ENCODE measurements at regions not wholly inside any gene's neighbourhood (a gene's known extent, or its start where the extent isn't known, plus 50 kb on each side); places are given as distances from the start of the nearest gene placed in this dataset.
A peak's percentile ranks its signal among the peaks of the same experiment; 100 is the strongest.
"Not testable (repeated sequence)": the region's sequence is repeated elsewhere in the genome, so short reads cannot be mapped to it uniquely, and the experiment has no call there.

DNA sequence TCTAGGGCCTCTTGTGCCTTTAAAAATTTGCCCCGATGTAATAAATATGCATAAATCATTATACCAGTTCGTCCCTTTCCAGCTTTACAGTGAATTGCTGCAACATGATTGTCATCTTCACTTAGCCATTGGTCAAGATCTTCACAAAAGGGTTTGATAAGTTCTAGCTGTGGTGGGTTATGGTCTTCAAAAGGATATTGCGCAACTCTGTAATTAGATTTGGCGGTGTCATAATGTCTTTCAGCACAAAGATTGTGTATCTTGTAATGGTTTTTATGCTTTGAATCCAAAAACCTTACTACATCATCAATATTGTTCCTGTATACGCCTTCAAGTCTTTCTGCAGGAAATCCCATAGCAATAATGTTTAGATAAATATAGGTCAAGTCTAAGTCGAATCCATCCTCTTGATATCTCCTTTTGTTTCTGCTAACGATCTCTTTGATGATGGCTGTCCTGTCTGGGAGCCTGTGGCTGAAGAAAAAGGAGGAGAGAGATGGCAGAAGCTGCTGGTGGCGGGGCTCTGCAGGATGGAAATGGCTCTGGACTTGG is 119.1 kb upstream of the PRSS3 start:
- Mint-ChIP-seq H3K27me3 (ENCODE audit: insufficient read depth) (peaks cover 72% of the 10 kb centered on the region), H3K4me3 (peak overlapping the region; percentile 79), H3K4me1 (ENCODE audit: low read depth) (peaks cover 13% of the 10 kb centered on the region)
- not testable (repeated sequence) for DNase-seq (ENCODE audit: low spot score); H3K27ac Mint-ChIP-seq; H3K36me3 Mint-ChIP-seq (ENCODE audit: low read depth); H3K9me3 Mint-ChIP-seq
- intact Hi-C loops (cut with micrococcal nuclease), result loop anchor here (5.0 kb wide), 1 partner anchor 49 kb away; no protein-coding TSS in a partner anchor

GRCh38 chr9:33676746-33677505 is 118.4 kb upstream of the PRSS3 start:
- peak; percentile 2 for DNase-seq (ENCODE audit: low spot score)

DNA sequence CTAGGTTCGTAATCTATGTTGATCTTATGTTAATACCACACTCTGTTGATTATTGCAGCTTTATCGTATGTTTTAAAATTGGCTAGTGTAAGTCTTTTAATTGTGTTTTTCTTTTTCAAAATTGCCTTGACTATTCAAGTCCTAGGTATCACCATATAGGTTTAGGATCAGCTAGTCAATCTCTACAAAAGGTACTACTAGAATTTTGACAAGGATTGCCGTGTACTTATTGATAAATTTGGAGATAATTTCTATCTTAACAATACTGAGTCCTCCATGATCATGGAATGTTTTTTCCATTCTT is 117.9 kb upstream of the PRSS3 start:
- Mint-ChIP-seq H3K4me3 (peak overlapping the region; percentile 91), H3K36me3 (ENCODE audit: low read depth) (peaks cover 3% of the 10 kb centered on the region), H3K9me3 (no peaks in the 10 kb centered on the region), H3K4me1 (ENCODE audit: low read depth) (peaks cover 13% of the 10 kb centered on the region), H3K27me3 (ENCODE audit: insufficient read depth) (peaks cover 69% of the 10 kb centered on the region), H3K27ac (peak overlapping the region; percentile 67)
- no peak for DNase-seq (ENCODE audit: low spot score)
- intact Hi-C loops (cut with micrococcal nuclease), result loop anchor here (5.0 kb wide), 1 partner anchor 50 kb away; no protein-coding TSS in a partner anchor

More at GRCh38 chr9:33676746-33677505, 118.4 kb upstream of the PRSS3 start:
- Mint-ChIP-seq H3K27me3 (ENCODE audit: insufficient read depth) (peaks cover 67% of the 10 kb centered on the region), H3K27ac (peak overlapping the region; percentile 67), H3K9me3 (no peaks in the 10 kb centered on the region), H3K36me3 (ENCODE audit: low read depth) (peaks cover 3% of the 10 kb centered on the region), H3K4me1 (ENCODE audit: low read depth) (peaks cover 13% of the 10 kb centered on the region), H3K4me3 (peak overlapping the region; percentile 91)
- intact Hi-C loops (cut with micrococcal nuclease), result loop anchor here (5.0 kb wide), 1 partner anchor 50 kb away; no protein-coding TSS in a partner anchor

- Mint-ChIP-seq H3K36me3 (ENCODE audit: low read depth) (peaks cover 3% of the 10 kb centered on the region), H3K4me3 (no peak overlapping the region), H3K4me1 (ENCODE audit: low read depth) (peaks cover 13% of the 10 kb centered on the region), H3K9me3 (no peaks in the 10 kb centered on the region), H3K27me3 (ENCODE audit: insufficient read depth) (peaks cover 68% of the 10 kb centered on the region), H3K27ac (no peak overlapping the region)
- intact Hi-C loops (cut with micrococcal nuclease), result loop anchor here (5.0 kb wide), 1 partner anchor 51 kb away; no protein-coding TSS in a partner anchor
- DNase-seq (ENCODE audit: low spot score), result no peak
Observed at GRCh38 chr9:33677961-33678360, 117.4 kb upstream of the PRSS3 start.

DNA sequence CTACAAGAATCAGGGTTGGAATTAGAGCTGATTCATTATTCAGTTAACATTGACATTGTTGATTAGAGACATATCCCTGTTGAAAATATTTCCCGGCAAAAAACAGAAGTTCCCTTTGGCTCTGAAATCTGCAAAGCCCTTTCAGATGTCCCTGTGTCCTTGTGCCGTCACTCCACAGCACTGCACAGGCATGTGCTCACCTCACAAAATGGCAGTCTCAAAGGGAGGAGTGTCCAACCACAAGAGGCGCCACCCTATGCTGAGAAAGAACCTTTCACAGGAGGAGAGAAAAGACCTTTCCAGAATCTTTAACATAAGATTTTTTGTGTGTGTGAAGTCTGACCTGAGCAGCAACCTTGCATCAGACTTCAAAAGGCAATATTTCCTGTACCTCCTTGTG is 112.8 kb upstream of the PRSS3 start:
- no peak overlapping the region for H3K4me3 Mint-ChIP-seq

DNA sequence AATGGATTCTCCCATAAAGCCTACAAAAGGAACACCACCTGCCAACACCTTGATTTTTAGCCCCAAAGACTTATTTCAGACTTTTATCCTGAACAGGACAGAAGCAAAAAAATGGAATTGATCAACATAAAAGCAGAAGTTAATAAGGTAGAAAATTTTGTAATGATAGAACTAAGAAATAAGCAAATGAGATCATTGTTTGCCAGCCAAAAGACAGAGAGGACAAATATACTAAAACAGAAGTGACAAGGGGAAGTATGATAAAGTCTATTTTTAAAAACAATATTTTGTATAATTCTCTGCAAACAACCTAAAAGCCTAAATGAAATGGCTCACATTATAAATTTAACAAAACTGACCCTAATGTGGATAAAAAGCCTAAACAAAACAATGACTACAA is 110.5 kb upstream of the PRSS3 start:
- no peak overlapping the region for H3K4me3 Mint-ChIP-seq
- DNase-seq (ENCODE audit: low spot score), result no peak
- H3K9me3 Mint-ChIP-seq, result no peaks in the 10 kb centered on the region
- peaks cover 55% of the 10 kb centered on the region for H3K27me3 Mint-ChIP-seq (ENCODE audit: insufficient read depth)
- intact Hi-C loops (cut with micrococcal nuclease), result no loop called here
- H3K4me1 Mint-ChIP-seq (ENCODE audit: low read depth), result no peaks in the 10 kb centered on the region
- no peaks in the 10 kb centered on the region for H3K36me3 Mint-ChIP-seq (ENCODE audit: low read depth)
- H3K27ac Mint-ChIP-seq, result no peak overlapping the region

More for the DNA sequence above, 112.8 kb upstream of the PRSS3 start:
- H3K4me1 Mint-ChIP-seq (ENCODE audit: low read depth), result peaks cover under 1% of the 10 kb centered on the region
- no peak overlapping the region for H3K27ac Mint-ChIP-seq
- no peaks in the 10 kb centered on the region for H3K36me3 Mint-ChIP-seq (ENCODE audit: low read depth)
- DNase-seq (ENCODE audit: low spot score), result no peak
- intact Hi-C loops (cut with micrococcal nuclease), result no loop called here
- H3K9me3 Mint-ChIP-seq, result no peaks in the 10 kb centered on the region
- peaks cover 61% of the 10 kb centered on the region for H3K27me3 Mint-ChIP-seq (ENCODE audit: insufficient read depth)

- no peak for DNase-seq (ENCODE audit: low spot score)
- Mint-ChIP-seq H3K4me3 (no peak overlapping the region), H3K9me3 (no peaks in the 10 kb centered on the region), H3K27me3 (ENCODE audit: insufficient read depth) (peaks cover 44% of the 10 kb centered on the region), H3K27ac (no peak overlapping the region), H3K4me1 (ENCODE audit: low read depth) (peaks cover 8% of the 10 kb centered on the region), H3K36me3 (ENCODE audit: low read depth) (no peaks in the 10 kb centered on the region)
- intact Hi-C loops (cut with micrococcal nuclease), result no loop called here
Observed at GRCh38 chr9:33686942-33687341, 108.4 kb upstream of the PRSS3 start.

DNA sequence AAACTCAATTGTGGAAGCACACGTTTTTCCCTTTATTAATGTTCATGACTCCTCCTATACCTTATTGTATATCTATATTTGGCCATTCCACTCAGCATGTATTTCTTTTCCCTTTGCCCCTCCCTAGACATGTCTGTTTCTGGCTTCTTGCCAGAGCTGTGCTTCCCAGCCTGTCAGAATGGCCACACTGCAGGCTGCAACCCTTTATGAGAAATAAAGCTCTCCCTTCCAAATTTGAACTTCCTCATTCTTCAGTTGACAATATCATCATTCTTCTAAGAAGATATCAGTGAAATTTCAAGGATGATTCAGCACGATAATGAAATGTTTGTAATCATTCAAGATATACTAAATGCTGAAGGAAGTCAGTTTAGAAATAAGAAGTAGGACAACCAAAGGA is 107.6 kb upstream of the PRSS3 start:
- intact Hi-C loops (cut with micrococcal nuclease), result no loop called here
- no peaks in the 10 kb centered on the region for H3K9me3 Mint-ChIP-seq
- H3K4me3 Mint-ChIP-seq, result no peak overlapping the region
- peaks cover 8% of the 10 kb centered on the region for H3K4me1 Mint-ChIP-seq (ENCODE audit: low read depth)
- no peaks in the 10 kb centered on the region for H3K36me3 Mint-ChIP-seq (ENCODE audit: low read depth)
- H3K27ac Mint-ChIP-seq, result no peak overlapping the region
- DNase-seq (ENCODE audit: low spot score), result no peak
- H3K27me3 Mint-ChIP-seq (ENCODE audit: insufficient read depth), result peaks cover 44% of the 10 kb centered on the region

DNA sequence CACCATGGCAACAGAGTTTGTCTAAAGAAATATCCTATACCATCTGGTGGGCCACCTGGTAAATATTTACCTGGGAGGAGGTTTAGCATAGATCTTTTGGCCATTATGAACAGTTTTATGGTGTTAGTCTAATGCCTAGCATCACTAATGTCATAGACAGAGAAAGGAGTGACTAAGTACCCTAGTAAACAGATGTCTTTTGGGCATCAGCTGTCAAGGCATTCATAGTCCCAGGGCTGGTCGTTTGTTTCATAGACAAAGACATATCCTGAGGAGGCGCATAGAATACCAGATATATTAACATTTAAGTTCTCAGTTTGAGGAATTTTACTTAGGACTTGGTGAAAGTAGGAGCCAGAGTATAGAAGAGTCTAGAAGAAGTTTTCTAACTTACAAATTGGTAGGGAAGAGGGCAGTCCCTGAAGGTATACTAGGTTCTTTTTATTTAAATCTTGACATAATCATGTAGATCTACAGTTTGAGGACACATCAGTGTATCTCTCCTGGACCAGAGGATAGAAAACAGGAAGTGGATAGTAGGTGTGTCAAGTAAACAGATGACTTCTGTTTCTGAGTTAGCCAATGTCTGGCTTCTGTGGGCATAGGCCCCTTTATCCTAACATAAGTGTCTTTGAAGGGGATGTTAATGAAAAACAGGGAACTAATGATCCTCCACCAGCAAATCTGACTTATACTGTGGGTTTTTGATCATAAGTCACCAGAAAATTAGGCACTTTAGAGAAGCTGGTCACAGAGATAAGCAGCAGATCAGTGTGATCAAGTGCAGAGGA is 105.0 kb upstream of the PRSS3 start:
- H3K9me3 Mint-ChIP-seq, result no peaks in the 10 kb centered on the region
- H3K27me3 Mint-ChIP-seq (ENCODE audit: insufficient read depth), result peaks cover 39% of the 10 kb centered on the region
- DNase-seq (ENCODE audit: low spot score), result no peak
- no peak overlapping the region for H3K4me3 Mint-ChIP-seq
- H3K36me3 Mint-ChIP-seq (ENCODE audit: low read depth), result no peaks in the 10 kb centered on the region
- no peak overlapping the region for H3K27ac Mint-ChIP-seq
- intact Hi-C loops (cut with micrococcal nuclease), result no loop called here
- peaks cover 8% of the 10 kb centered on the region for H3K4me1 Mint-ChIP-seq (ENCODE audit: low read depth)

GRCh38 chr9:33695299-33695698 is 100.1 kb upstream of the PRSS3 start:
- Mint-ChIP-seq H3K27me3 (ENCODE audit: insufficient read depth) (peaks cover 21% of the 10 kb centered on the region), H3K9me3 (no peaks in the 10 kb centered on the region), H3K27ac (no peak overlapping the region), H3K4me3 (no peak overlapping the region), H3K36me3 (ENCODE audit: low read depth) (no peaks in the 10 kb centered on the region), H3K4me1 (ENCODE audit: low read depth) (peaks cover 5% of the 10 kb centered on the region)
- no peak for DNase-seq (ENCODE audit: low spot score)
- intact Hi-C loops (cut with micrococcal nuclease), result no loop called here

DNA sequence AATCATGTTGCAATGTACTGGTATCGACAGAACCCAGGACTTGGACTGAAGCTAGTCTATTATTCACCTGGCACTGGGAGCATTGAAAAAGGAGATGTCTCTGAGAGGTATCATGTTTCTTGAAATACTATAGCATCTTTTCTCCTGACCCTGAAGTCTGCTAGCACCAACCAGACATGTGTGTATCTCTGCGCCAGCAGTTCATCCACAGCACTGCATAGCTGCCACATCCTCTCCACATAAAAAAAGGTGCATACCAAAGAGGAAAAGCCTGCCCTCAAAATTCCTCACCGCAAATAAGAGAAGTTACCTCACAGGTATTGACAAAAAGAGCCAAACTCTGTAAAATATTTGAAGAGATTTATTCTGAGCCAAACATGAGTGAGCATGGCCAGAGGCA is 99.5 kb upstream of the PRSS3 start:
- Mint-ChIP-seq H3K27me3 (ENCODE audit: insufficient read depth) (peaks cover 21% of the 10 kb centered on the region), H3K27ac (no peak overlapping the region), H3K4me1 (ENCODE audit: low read depth) (no peaks in the 10 kb centered on the region), H3K4me3 (no peak overlapping the region), H3K36me3 (ENCODE audit: low read depth) (no peaks in the 10 kb centered on the region), H3K9me3 (no peaks in the 10 kb centered on the region)
- no peak for DNase-seq (ENCODE audit: low spot score)
- intact Hi-C loops (cut with micrococcal nuclease), result no loop called here

DNA sequence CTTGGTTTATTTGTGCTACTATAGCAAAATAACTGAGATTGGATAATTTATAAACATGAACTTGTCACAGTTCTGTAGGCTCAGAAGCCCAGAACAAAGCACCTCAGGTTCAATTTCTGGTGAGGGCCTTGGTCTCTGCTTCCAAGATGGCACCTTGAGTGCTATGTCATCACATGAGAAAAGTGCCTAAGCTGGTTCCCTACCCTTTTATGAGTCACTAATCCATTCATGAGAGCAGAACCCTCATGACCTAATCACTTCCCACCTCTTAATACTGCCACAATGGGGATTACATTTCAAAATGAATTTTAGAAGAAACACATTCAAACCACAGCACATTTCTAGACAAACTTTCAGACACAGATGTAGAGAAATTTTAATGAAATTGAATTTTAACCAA is 98.2 kb upstream of the PRSS3 start:
- DNase-seq (ENCODE audit: low spot score), result no peak
- no peak overlapping the region for H3K27ac Mint-ChIP-seq
- H3K4me1 Mint-ChIP-seq (ENCODE audit: low read depth), result no peaks in the 10 kb centered on the region
- H3K27me3 Mint-ChIP-seq (ENCODE audit: insufficient read depth), result peaks cover 22% of the 10 kb centered on the region
- H3K4me3 Mint-ChIP-seq, result no peak overlapping the region
- intact Hi-C loops (cut with micrococcal nuclease), result no loop called here
- no peaks in the 10 kb centered on the region for H3K9me3 Mint-ChIP-seq
- no peaks in the 10 kb centered on the region for H3K36me3 Mint-ChIP-seq (ENCODE audit: low read depth)

GRCh38 chr9:33698267-33698666 is 97.1 kb upstream of the PRSS3 start:
- DNase-seq (ENCODE audit: low spot score), result no peak
- Mint-ChIP-seq H3K27me3 (ENCODE audit: insufficient read depth) (peaks cover 15% of the 10 kb centered on the region), H3K9me3 (no peaks in the 10 kb centered on the region), H3K36me3 (ENCODE audit: low read depth) (no peaks in the 10 kb centered on the region), H3K4me3 (no peak overlapping the region), H3K27ac (no peak overlapping the region), H3K4me1 (ENCODE audit: low read depth) (no peaks in the 10 kb centered on the region)
- intact Hi-C loops (cut with micrococcal nuclease), result no loop called here

Measured in activated T-helper 1 cell treated with anti-CD3 and anti-CD28 coated beads, Interleukin-12 subunit alpha, Interleukin-12 subunit beta, Interleukin-2, Interleukin-4 antibody, amounts not matched to agents 30 ng/mL and 10 ng/mL and 1 ng/mL, durations not matched to agents 14 hours and 24 hours and 36 hours (primary cell).